Lower lobe of right lung (tissue), 2 donors: ENCODE measurements at regions not wholly inside any gene's neighbourhood (a gene's known extent, or its start where the extent isn't known, plus 50 kb on each side); places are given as distances from the start of the nearest gene placed in this dataset.

ENCODE experiments used
- ATAC-seq, 2 donors: fragments of 200-7000 bp; cut with Tn5 transposase; one replicate each; pipeline ENCODE4 v1.9.1; 2020 to 2022; ENCODE audit warnings: mild to moderate bottlenecking in 2 of 2, moderate library complexity in 2 of 2
- DNase-seq: peaks from one replicate; pipeline ENCODE4 v3.0.0-alpha.2; 2020
- H3K27ac ChIP-seq: fragments of 200-600 bp; one replicate; pipeline ENCODE4 v1.8.0; 2022
- H3K27me3 ChIP-seq: fragments of 200-600 bp; one replicate; pipeline ENCODE4 v1.8.0; 2022; ENCODE audit warnings: low read depth
- H3K36me3 ChIP-seq: fragments of 200-600 bp; one replicate; pipeline ENCODE4 v1.8.0; 2022; ENCODE audit warnings: mild to moderate bottlenecking
- H3K4me1 ChIP-seq: fragments of 200-600 bp; one replicate; pipeline ENCODE4 v1.8.0; 2022
- H3K4me3 ChIP-seq: fragments of 200-600 bp; one replicate; pipeline ENCODE4 v1.8.0; 2022; ENCODE audit warnings: mild to moderate bottlenecking
- H3K9me3 ChIP-seq: fragments of 200-600 bp; one replicate; pipeline ENCODE4 v1.8.0; 2022
- CTCF ChIP-seq: fragments of 200-600 bp; IDR thresholded peaks from one replicate; pipeline ENCODE4 v1.8.0; 2022; ENCODE audit warnings: antibody characterized with exemption, mild to moderate bottlenecking
- intact Hi-C: fragments of 100-400 bp; cut with DNase I; formaldehyde crosslinking; loops from one replicate; pipeline ENCODE4 v1.11.0; 2022
- donor health status: DM: no; HTN: yes; CAD: no; lungs with severe emphysema.

- Histone ChIP-seq H3K4me3 (no peak overlapping the region), H3K36me3 (no peaks in the 10 kb centered on the region), H3K4me1 (no peaks in the 10 kb centered on the region), H3K9me3 (no peaks in the 10 kb centered on the region), H3K27me3 (no peaks in the 10 kb centered on the region), H3K27ac (no peak overlapping the region)
- no peak for TF ChIP-seq CTCF
- DNase-seq (no peak), ATAC-seq (peak in 1 of 2 donors; percentile 19)
- intact Hi-C loops, result no loop called here
These were observed 101.1 kb downstream of the PCDH7 start for GRCh38 chr4:30821275-30821674.

GRCh38 chr4:30821859-30822612 lies 101.9 kb downstream of the PCDH7 start:
- no peak for DNase-seq
- intact Hi-C loops, result no loop called here
- H3K27ac ChIP-seq, result no peak overlapping the region
- no peak for ATAC-seq
- H3K4me1 ChIP-seq, result no peaks in the 10 kb centered on the region
- no peak for TF ChIP-seq CTCF
- H3K27me3 ChIP-seq, result no peaks in the 10 kb centered on the region
- no peaks in the 10 kb centered on the region for H3K36me3 ChIP-seq
- no peaks in the 10 kb centered on the region for H3K9me3 ChIP-seq
- no peak overlapping the region for H3K4me3 ChIP-seq

- Histone ChIP-seq H3K4me1 (no peaks in the 10 kb centered on the region), H3K4me3 (no peak overlapping the region), H3K36me3 (no peaks in the 10 kb centered on the region), H3K27ac (no peak overlapping the region), H3K27me3 (no peaks in the 10 kb centered on the region), H3K9me3 (no peaks in the 10 kb centered on the region)
- DNase-seq, result no peak
- ATAC-seq, result no peak
- no peak for TF ChIP-seq CTCF
- intact Hi-C loops, result no loop called here
These were observed 102.9 kb downstream of the PCDH7 start for GRCh38 chr4:30822911-30823551.

- Histone ChIP-seq H3K4me3 (no peak overlapping the region), H3K9me3 (no peaks in the 10 kb centered on the region), H3K27ac (no peak overlapping the region), H3K4me1 (no peaks in the 10 kb centered on the region), H3K36me3 (no peaks in the 10 kb centered on the region), H3K27me3 (no peaks in the 10 kb centered on the region)
- DNase-seq (no peak), ATAC-seq (no peak)
- intact Hi-C loops, result no loop called here
- no peak for TF ChIP-seq CTCF
These were observed 105.0 kb downstream of the PCDH7 start for GRCh38 chr4:30825008-30825770.

- no peaks in the 10 kb centered on the region for H3K9me3 ChIP-seq
- intact Hi-C loops, result no loop called here
- no peaks in the 10 kb centered on the region for H3K36me3 ChIP-seq
- DNase-seq, result no peak
- H3K4me3 ChIP-seq, result no peak overlapping the region
- no peaks in the 10 kb centered on the region for H3K27me3 ChIP-seq
- H3K27ac ChIP-seq, result no peak overlapping the region
- no peak for ATAC-seq
- no peaks in the 10 kb centered on the region for H3K4me1 ChIP-seq
- TF ChIP-seq CTCF, result no peak
These were observed 108.2 kb downstream of the PCDH7 start for GRCh38 chr4:30828264-30828926.
